ENCODE measurements at regions not wholly inside any gene's neighbourhood (a gene's known extent, or its start where the extent isn't known, plus 50 kb on each side); places are given as distances from the start of the nearest gene placed in this dataset.

GRCh38 chr2:6741229-6741628 lies 124.5 kb downstream of the CMPK2 start:
- DNase-seq (ENCODE audit: low read depth), result no peak
- TF ChIP-seq MAX (IDR thresholded peaks at IDR 0.05; ENCODE audit: low read depth, low read length), result no peak
- H3K4me3 ChIP-seq (ENCODE audit: low read depth, low read length), result no peak overlapping the region

- no peak overlapping the region for H3K4me3 ChIP-seq (ENCODE audit: low read depth, low read length)
- TF ChIP-seq MYC (IDR thresholded peaks at IDR 0.05; ENCODE audit: low read depth, low read length) (no peak), MAX (IDR thresholded peaks at IDR 0.05; ENCODE audit: low read depth, low read length) (no peak), POLR2A (IDR thresholded peaks at IDR 0.05; ENCODE audit: extremely low read depth, insufficient read length) (no peak), CTCF (IDR thresholded peaks at IDR 0.05; ENCODE audit: low read depth, low read length) (no peak)
- no peak for DNase-seq (ENCODE audit: low read depth)
Measured at GRCh38 chr2:6744038-6744437, 121.7 kb downstream of the CMPK2 start.

- H3K4me3 ChIP-seq (ENCODE audit: low read depth, low read length), result no peak overlapping the region
- DNase-seq (ENCODE audit: low read depth), result no peak
- TF ChIP-seq MAX (IDR thresholded peaks at IDR 0.05; ENCODE audit: low read depth, low read length), result no peak
- no peak for TF ChIP-seq CTCF (IDR thresholded peaks at IDR 0.05; ENCODE audit: low read depth, low read length)
- no peak for TF ChIP-seq MYC (IDR thresholded peaks at IDR 0.05; ENCODE audit: low read depth, low read length)
- no peak for TF ChIP-seq POLR2A (IDR thresholded peaks at IDR 0.05; ENCODE audit: extremely low read depth, insufficient read length)
Measured at GRCh38 chr2:6747433-6747832, 118.3 kb downstream of the CMPK2 start.

GRCh38 chr2:6748406-6749067 lies 117.2 kb downstream of the CMPK2 start:
- no peak for DNase-seq (ENCODE audit: low read depth)
- no peak for TF ChIP-seq POLR2A (IDR thresholded peaks at IDR 0.05; ENCODE audit: extremely low read depth, insufficient read length)
- TF ChIP-seq MYC (IDR thresholded peaks at IDR 0.05; ENCODE audit: low read depth, low read length), result no peak
- TF ChIP-seq MAX (IDR thresholded peaks at IDR 0.05; ENCODE audit: low read depth, low read length), result no peak
- no peak for TF ChIP-seq CTCF (IDR thresholded peaks at IDR 0.05; ENCODE audit: low read depth, low read length)

GRCh38 chr2:6749962-6750361 lies 115.7 kb downstream of the CMPK2 start:
- DNase-seq (ENCODE audit: low read depth), result no peak
- TF ChIP-seq MAX (IDR thresholded peaks at IDR 0.05; ENCODE audit: low read depth, low read length) (no peak), MYC (IDR thresholded peaks at IDR 0.05; ENCODE audit: low read depth, low read length) (no peak), POLR2A (IDR thresholded peaks at IDR 0.05; ENCODE audit: extremely low read depth, insufficient read length) (no peak), CTCF (IDR thresholded peaks at IDR 0.05; ENCODE audit: low read depth, low read length) (no peak)
- no peak overlapping the region for H3K4me3 ChIP-seq (ENCODE audit: low read depth, low read length)

More at GRCh38 chr2:6748406-6749067, 117.2 kb downstream of the CMPK2 start:
- H3K4me3 ChIP-seq (ENCODE audit: low read depth, low read length), result no peak overlapping the region

- DNase-seq (ENCODE audit: low read depth), result no peak
- H3K4me3 ChIP-seq (ENCODE audit: low read depth, low read length), result no peak overlapping the region
- no peak for TF ChIP-seq MAX (IDR thresholded peaks at IDR 0.05; ENCODE audit: low read depth, low read length)
- TF ChIP-seq CTCF (IDR thresholded peaks at IDR 0.05; ENCODE audit: low read depth, low read length), result no peak
- TF ChIP-seq POLR2A (IDR thresholded peaks at IDR 0.05; ENCODE audit: extremely low read depth, insufficient read length), result no peak
- no peak for TF ChIP-seq MYC (IDR thresholded peaks at IDR 0.05; ENCODE audit: low read depth, low read length)
Measured at GRCh38 chr2:6750411-6751158, 115.1 kb downstream of the CMPK2 start.
